Neural progenitor cell (in vitro differentiated cells): ENCODE measurements at regions not wholly inside any gene's neighbourhood (a gene's known extent, or its start where the extent isn't known, plus 50 kb on each side); places are given as distances from the start of the nearest gene placed in this dataset.
"Not testable (repeated sequence)": the region's sequence is repeated elsewhere in the genome, so short reads cannot be mapped to it uniquely, and the experiment has no call there.

ENCODE experiments used
- DNase-seq: peaks from one replicate; pipeline ENCODE4 v3.0.0-alpha.2; 2016; ENCODE audit warnings: low spot score
- H2AFZ ChIP-seq: fragments of 200-600 bp; sonication (generic); replicated peaks from 2 replicates; pipeline ENCODE4 v1.6.1; 2016; ENCODE audit warnings: antibody characterized with exemption
- H3F3A ChIP-seq: fragments of 200-600 bp; sonication (generic); 2 replicates; pipeline ENCODE4 v1.6.1; 2016; ENCODE audit warnings: antibody characterized with exemption, low read depth
- H3K27ac ChIP-seq: fragments of 200-600 bp; sonication (generic); 2 replicates; pipeline ENCODE4 v1.5.1; 2016; ENCODE audit warnings: mild to moderate bottlenecking
- H3K27me3 ChIP-seq: fragments of 200-600 bp; sonication (generic); 2 replicates; pipeline ENCODE4 v1.6.1; 2016; ENCODE audit warnings: mild to moderate bottlenecking, moderate library complexity
- H3K36me3 ChIP-seq: fragments of 200-600 bp; sonication (generic); 2 replicates; pipeline ENCODE4 v1.5.1; 2016
- H3K4me1 ChIP-seq: fragments of 200-600 bp; sonication (generic); 2 replicates; pipeline ENCODE4 v1.6.1; 2016; ENCODE audit warnings: mixed run types
- H3K4me2 ChIP-seq: fragments of 200-600 bp; sonication (generic); 2 replicates; pipeline ENCODE4 v1.6.1; 2016
- H3K4me3 ChIP-seq: fragments of 200-600 bp; sonication (generic); 2 replicates; pipeline ENCODE4 v1.5.1; 2016
- H3K79me2 ChIP-seq: fragments of 200-600 bp; sonication (generic); 2 replicates; pipeline ENCODE4 v1.6.1; 2016; ENCODE audit warnings: low read depth
- H3K9ac ChIP-seq: fragments of 200-600 bp; sonication (generic); 2 replicates; pipeline ENCODE4 v1.6.1; 2016
- H3K9me3 ChIP-seq: fragments of 200-600 bp; sonication (generic); 2 replicates; pipeline ENCODE4 v1.5.1; 2016; ENCODE audit warnings: low read depth
- H4K20me1 ChIP-seq: fragments of 200-600 bp; sonication (generic); 2 replicates; pipeline ENCODE4 v1.6.1; 2016; ENCODE audit warnings: low read depth
- H3K27ac Mint-ChIP-seq: 3 replicates; pipeline ENCODE4 v1.8.0; 2021; ENCODE audit warnings: mixed read lengths
- H3K27me3 Mint-ChIP-seq: 2 replicates; pipeline ENCODE4 v1.8.0; 2022; ENCODE audit warnings: low read depth, mild to moderate bottlenecking, inconsistent platforms, moderate library complexity, mixed read lengths; ENCODE audit not compliant: insufficient read depth
- H3K36me3 Mint-ChIP-seq: 3 replicates; pipeline ENCODE4 v1.8.0; 2021; ENCODE audit warnings: mixed read lengths
- H3K4me1 Mint-ChIP-seq: 3 replicates; pipeline ENCODE4 v1.8.0; 2021; ENCODE audit warnings: mixed read lengths
- H3K4me3 Mint-ChIP-seq: 3 replicates; pipeline ENCODE4 v1.8.0; 2021; ENCODE audit warnings: mild to moderate bottlenecking, moderate library complexity, mixed read lengths
- H3K9me3 Mint-ChIP-seq: 3 replicates; pipeline ENCODE4 v1.8.0; 2020; ENCODE audit warnings: mixed read lengths
- EZH2 ChIP-seq: fragments of 200-600 bp; sonication (generic); IDR thresholded peaks from 2 replicates; pipeline ENCODE4 v1.6.1; 2017; ENCODE audit warnings: antibody characterized with exemption, mild to moderate bottlenecking, moderate library complexity
- EZH2phosphoT487 ChIP-seq: fragments of 200-600 bp; sonication (generic); IDR thresholded peaks from 2 replicates; pipeline ENCODE4 v1.6.1; 2017; ENCODE audit warnings: antibody characterized with exemption
- TF ChIP-seq, protein P1 (sequence below): fragments of 200-600 bp; sonication (generic); IDR thresholded peaks from 2 replicates; pipeline ENCODE4 v1.5.1; 2017; ENCODE audit warnings: antibody characterized with exemption, mild to moderate bottlenecking

DNA sequence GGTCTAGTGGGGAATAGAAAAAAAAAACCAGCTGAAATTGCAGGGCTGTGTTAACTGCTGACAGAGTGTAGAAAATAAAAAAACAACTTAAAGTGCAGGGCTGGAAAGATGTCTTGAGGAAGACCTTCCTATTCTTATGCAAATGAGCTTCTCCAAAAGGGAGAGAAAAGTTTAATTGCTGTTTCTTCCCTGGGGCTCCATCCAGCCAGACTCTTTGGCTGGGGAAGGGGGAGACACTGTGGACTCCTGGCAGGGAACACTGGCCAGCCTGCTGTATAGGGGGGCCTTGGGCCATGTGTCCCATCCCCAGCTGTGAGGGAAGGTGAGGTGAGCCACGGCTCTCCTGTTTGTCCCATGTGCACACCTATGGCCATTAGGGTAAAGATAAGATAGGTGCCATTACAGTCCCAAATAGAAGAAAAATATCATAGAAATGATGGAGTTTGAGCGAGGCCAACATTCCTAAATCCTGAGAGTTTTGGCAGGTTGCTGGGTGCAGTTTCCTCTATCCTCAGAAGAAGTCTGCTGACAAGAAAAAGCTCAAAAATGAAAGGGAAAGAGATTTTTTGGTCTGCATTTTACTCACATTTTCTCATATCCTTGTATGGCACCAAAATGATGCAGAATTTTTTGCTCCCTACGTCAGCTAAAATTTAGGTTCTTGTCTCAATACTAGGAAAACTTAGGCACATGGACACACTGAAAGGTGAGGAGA lies 901.7 kb downstream of the PLOD2 start:
- peak overlapping the region; percentile 18 for H2AFZ ChIP-seq
- no peak for TF ChIP-seq EZH2
- TF ChIP-seq, protein P1, sequence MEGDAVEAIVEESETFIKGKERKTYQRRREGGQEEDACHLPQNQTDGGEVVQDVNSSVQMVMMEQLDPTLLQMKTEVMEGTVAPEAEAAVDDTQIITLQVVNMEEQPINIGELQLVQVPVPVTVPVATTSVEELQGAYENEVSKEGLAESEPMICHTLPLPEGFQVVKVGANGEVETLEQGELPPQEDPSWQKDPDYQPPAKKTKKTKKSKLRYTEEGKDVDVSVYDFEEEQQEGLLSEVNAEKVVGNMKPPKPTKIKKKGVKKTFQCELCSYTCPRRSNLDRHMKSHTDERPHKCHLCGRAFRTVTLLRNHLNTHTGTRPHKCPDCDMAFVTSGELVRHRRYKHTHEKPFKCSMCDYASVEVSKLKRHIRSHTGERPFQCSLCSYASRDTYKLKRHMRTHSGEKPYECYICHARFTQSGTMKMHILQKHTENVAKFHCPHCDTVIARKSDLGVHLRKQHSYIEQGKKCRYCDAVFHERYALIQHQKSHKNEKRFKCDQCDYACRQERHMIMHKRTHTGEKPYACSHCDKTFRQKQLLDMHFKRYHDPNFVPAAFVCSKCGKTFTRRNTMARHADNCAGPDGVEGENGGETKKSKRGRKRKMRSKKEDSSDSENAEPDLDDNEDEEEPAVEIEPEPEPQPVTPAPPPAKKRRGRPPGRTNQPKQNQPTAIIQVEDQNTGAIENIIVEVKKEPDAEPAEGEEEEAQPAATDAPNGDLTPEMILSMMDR = no peak

DNA sequence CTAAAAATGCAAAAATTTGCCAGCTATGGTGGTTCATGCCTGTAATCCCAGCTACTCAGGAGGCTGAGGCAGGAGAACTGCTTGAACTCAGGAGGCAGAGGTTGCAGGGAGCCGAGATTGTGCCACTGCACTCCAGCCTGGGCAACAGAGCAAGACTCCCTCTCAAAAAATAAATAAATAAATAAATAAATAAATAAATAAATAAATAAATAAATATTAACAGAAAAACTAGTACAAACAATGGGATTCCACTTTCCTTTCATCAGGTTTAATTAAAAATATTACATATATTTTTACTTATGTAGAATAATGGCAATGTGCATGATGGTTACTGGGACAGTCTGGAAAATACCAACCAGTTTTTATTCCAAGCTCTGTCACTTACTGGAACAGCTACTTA lies 897.5 kb downstream of the PLOD2 start:
- not testable (repeated sequence) for H3K27me3 Mint-ChIP-seq, H3F3A ChIP-seq, H3K4me3 Mint-ChIP-seq, H3K9me3 ChIP-seq, H3K9me3 Mint-ChIP-seq, H2AFZ ChIP-seq, H3K79me2 ChIP-seq, H3K36me3 Mint-ChIP-seq, H3K4me2 ChIP-seq, H3K27ac Mint-ChIP-seq, H3K4me3 ChIP-seq, H3K27me3 ChIP-seq, H4K20me1 ChIP-seq, H3K36me3 ChIP-seq, H3K27ac ChIP-seq, DNase-seq, H3K9ac ChIP-seq
- peaks cover 12% of the 10 kb centered on the region for H3K4me1 ChIP-seq
- H3K4me1 Mint-ChIP-seq = peaks cover 10% of the 10 kb centered on the region

More for the DNA sequence above, 901.7 kb downstream of the PLOD2 start:
- Mint-ChIP-seq H3K27me3 (no peaks in the 10 kb centered on the region), H3K4me3 (no peak overlapping the region), H3K9me3 (no peaks in the 10 kb centered on the region), H3K36me3 (peaks cover 2% of the 10 kb centered on the region), H3K27ac (no peak overlapping the region), H3K4me1 (peaks cover 15% of the 10 kb centered on the region)
- Histone ChIP-seq H3K9ac (no peak overlapping the region), H3K79me2 (no peaks in the 10 kb centered on the region), H3K36me3 (no peaks in the 10 kb centered on the region), H3F3A (peaks cover 6% of the 10 kb centered on the region), H3K27ac (no peak overlapping the region), H4K20me1 (no peaks in the 10 kb centered on the region), H3K9me3 (no peaks in the 10 kb centered on the region), H3K4me3 (no peak overlapping the region), H3K4me2 (peak overlapping the region; percentile 55), H3K4me1 (peaks cover 15% of the 10 kb centered on the region), H3K27me3 (no peaks in the 10 kb centered on the region)
- peak; percentile 44 for DNase-seq

DNA sequence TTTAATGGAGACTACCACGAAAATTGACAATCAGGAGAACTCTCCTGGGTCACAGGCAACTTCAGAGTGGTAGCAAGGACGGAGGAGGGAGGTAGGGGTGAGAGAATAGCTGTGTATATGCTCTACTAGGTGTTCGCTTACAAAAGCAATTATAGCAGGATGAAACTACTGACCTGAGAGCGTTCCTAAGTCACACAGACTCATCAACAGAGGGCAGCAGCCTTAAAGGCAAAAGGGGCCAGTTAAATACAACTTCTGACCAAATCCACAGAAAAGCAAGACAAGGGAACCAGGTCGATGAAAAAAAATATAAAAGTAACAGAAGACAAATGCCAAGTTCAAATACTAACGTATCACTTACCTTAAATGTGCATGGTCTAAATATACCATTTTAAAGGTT lies 894.6 kb downstream of the PLOD2 start:
- Mint-ChIP-seq H3K4me3 (no peak overlapping the region), H3K4me1 (no peaks in the 10 kb centered on the region), H3K9me3 (no peaks in the 10 kb centered on the region), H3K27ac (no peak overlapping the region), H3K27me3 (no peaks in the 10 kb centered on the region), H3K36me3 (no peaks in the 10 kb centered on the region)
- Histone ChIP-seq H3K9ac (no peak overlapping the region), H3K4me3 (no peak overlapping the region), H3K4me1 (no peaks in the 10 kb centered on the region), H3K27ac (no peak overlapping the region), H3K4me2 (no peak overlapping the region), H3K27me3 (no peaks in the 10 kb centered on the region), H2AFZ (no peak overlapping the region), H3K36me3 (no peaks in the 10 kb centered on the region), H4K20me1 (no peaks in the 10 kb centered on the region), H3K79me2 (no peaks in the 10 kb centered on the region), H3F3A (no peaks in the 10 kb centered on the region), H3K9me3 (no peaks in the 10 kb centered on the region)
- DNase-seq = peak; percentile 29
- TF ChIP-seq, protein P1 = peak; percentile 38
- TF ChIP-seq EZH2 (no peak), EZH2phosphoT487 (no peak)

DNA sequence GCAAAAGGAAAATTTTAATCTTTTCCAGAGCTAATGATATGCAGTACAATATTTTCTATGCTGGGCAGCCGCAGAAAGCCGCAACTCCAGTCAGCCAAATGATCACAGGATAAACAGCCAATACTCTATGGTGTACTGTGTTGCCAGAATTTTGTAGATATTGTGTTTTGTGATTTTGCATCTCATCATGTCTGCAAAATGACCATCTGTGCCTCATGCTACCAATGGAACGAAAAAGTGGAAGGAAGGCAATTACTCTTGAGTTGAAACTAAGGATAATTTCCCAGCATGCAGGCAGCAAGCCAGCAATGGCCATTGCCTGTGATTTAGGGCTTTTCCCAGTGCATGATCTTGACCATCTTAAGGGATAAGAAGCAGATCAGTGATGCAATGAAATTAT lies 891.9 kb downstream of the PLOD2 start:
- no peak overlapping the region for H3K27ac Mint-ChIP-seq
- Histone ChIP-seq H3K36me3 (no peaks in the 10 kb centered on the region), H3K4me2 (no peak overlapping the region), H3F3A (no peaks in the 10 kb centered on the region), H4K20me1 (no peaks in the 10 kb centered on the region), H2AFZ (no peak overlapping the region), H3K27me3 (no peaks in the 10 kb centered on the region), H3K4me3 (no peak overlapping the region), H3K4me1 (no peaks in the 10 kb centered on the region), H3K27ac (no peak overlapping the region), H3K79me2 (no peaks in the 10 kb centered on the region), H3K9ac (no peak overlapping the region), H3K9me3 (no peaks in the 10 kb centered on the region)
- no peak overlapping the region for H3K4me3 Mint-ChIP-seq
- H3K36me3 Mint-ChIP-seq = no peaks in the 10 kb centered on the region
- H3K9me3 Mint-ChIP-seq = no peaks in the 10 kb centered on the region
- TF ChIP-seq, protein P1 = no peak
- TF ChIP-seq EZH2 = no peak
- DNase-seq = no peak
- H3K27me3 Mint-ChIP-seq = no peaks in the 10 kb centered on the region
- H3K4me1 Mint-ChIP-seq = no peaks in the 10 kb centered on the region
